Cardiac muscle cell (in vitro differentiated cells and primary cell): ENCODE measurements at regions not wholly inside any gene's neighbourhood (a gene's known extent, or its start where the extent isn't known, plus 50 kb on each side); places are given as distances from the start of the nearest gene placed in this dataset.

Experiments used
- DNase-seq, 2 donors: peaks; one replicate each; pipeline versions ENCODE4 v3.0.0 to v3.0.0-alpha.2; 2010 to 2017; ENCODE audit warnings: low read depth in 1 of 2, low spot score in 1 of 2
- H3K27ac ChIP-seq: fragments of 200-600 bp; sonication (generic); 2 replicates; pipeline ENCODE4 v1.5.1; 2016
- H3K27me3 ChIP-seq: fragments of 200-600 bp; sonication (generic); 2 replicates; pipeline ENCODE4 v1.6.0; 2016; ENCODE audit warnings: control low read depth
- H3K36me3 ChIP-seq: fragments of 200-600 bp; sonication (generic); 2 replicates; pipeline ENCODE4 v1.5.1; 2016; ENCODE audit warnings: control low read depth
- H3K4me1 ChIP-seq: fragments of 200-600 bp; sonication (generic); 2 replicates; pipeline ENCODE4 v1.8.1; 2017; ENCODE audit warnings: low read depth, mild to moderate bottlenecking, mixed run types
- H3K4me3 ChIP-seq: fragments of 200-600 bp; sonication (generic); 2 replicates; pipeline ENCODE4 v1.5.1; 2016; ENCODE audit warnings: mild to moderate bottlenecking
- H3K9me3 ChIP-seq: fragments of 200-600 bp; sonication (generic); 2 replicates; pipeline ENCODE4 v1.5.1; 2017; ENCODE audit warnings: low read depth, mild to moderate bottlenecking, control low read depth
- TF ChIP-seq, protein P1 (sequence below): IDR thresholded peaks from 2 replicates; pipeline ENCODE4 v1.5.1; 2012; ENCODE audit warnings: low read depth, mild to moderate bottlenecking, low read length

DNA sequence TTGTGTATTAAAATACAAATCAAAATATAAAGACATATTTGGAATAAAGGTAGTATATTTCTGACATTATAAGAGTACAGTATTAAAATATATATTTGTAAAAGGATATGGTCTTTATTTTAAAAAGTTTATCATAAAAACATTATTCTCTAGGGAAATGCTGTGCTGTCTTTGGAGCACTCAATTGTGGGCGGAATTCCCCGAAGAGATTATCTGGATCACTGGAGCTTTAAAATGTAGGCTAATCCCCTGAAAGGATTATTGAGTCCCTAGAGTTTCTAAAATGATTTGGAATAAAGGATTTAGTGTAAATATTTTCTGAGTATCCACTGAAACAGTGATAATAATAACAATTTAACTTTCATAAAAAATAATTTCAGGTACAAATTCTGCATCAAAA, 1239.4 kb downstream of the TECRL start:
- no peak overlapping the region for H3K27ac ChIP-seq
- TF ChIP-seq, protein P1, sequence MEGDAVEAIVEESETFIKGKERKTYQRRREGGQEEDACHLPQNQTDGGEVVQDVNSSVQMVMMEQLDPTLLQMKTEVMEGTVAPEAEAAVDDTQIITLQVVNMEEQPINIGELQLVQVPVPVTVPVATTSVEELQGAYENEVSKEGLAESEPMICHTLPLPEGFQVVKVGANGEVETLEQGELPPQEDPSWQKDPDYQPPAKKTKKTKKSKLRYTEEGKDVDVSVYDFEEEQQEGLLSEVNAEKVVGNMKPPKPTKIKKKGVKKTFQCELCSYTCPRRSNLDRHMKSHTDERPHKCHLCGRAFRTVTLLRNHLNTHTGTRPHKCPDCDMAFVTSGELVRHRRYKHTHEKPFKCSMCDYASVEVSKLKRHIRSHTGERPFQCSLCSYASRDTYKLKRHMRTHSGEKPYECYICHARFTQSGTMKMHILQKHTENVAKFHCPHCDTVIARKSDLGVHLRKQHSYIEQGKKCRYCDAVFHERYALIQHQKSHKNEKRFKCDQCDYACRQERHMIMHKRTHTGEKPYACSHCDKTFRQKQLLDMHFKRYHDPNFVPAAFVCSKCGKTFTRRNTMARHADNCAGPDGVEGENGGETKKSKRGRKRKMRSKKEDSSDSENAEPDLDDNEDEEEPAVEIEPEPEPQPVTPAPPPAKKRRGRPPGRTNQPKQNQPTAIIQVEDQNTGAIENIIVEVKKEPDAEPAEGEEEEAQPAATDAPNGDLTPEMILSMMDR: no peak
- no peaks in the 10 kb centered on the region for H3K36me3 ChIP-seq
- DNase-seq: no peak
- H3K4me3 ChIP-seq: no peak overlapping the region
- no peaks in the 10 kb centered on the region for H3K9me3 ChIP-seq
- H3K27me3 ChIP-seq: no peaks in the 10 kb centered on the region
- H3K4me1 ChIP-seq: no peaks in the 10 kb centered on the region

DNA sequence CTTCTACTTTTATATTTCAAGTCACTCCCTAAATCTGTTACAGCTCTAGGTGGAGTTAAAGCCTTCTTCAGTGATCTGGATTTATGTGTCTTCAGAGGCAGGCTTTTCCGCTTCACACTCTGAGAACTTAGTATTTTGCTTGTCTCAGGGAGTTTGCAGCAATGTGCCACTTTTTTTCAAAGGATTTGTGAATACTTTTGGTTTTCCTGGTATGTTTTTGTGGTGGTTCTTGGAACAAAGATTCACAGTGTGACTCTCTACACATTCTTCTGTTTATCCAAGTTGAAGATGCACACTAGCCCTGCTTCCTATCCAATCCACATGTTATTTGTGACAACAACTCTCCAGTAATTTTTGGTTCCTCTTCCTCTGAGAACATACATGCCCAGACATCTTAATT, 1253.7 kb downstream of the TECRL start:
- no peak for DNase-seq

DNA sequence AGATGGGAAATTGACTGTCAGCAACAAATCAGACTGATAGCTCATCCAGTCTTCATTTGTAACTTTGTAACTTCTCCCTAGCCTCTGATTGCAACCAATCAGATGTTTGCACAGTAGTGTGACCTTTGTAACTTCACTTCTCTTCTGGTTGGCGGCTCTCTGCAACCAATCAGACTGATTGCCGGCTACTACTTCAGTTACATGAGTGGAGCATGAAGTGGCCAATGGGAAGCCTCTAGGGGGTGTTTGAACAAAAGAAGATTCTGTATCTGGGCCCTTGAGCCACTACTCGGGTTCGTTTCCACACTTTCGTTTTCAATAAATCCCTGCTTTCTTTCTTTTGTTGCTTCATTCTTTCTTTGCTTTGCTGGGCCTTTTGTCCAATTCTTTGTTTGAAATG, 1285.8 kb downstream of the TECRL start:
- DNase-seq: no peak
- H3K27me3 ChIP-seq: no peaks in the 10 kb centered on the region
- H3K9me3 ChIP-seq: no peaks in the 10 kb centered on the region
- TF ChIP-seq, protein P1: no peak
- no peaks in the 10 kb centered on the region for H3K4me1 ChIP-seq
- no peak overlapping the region for H3K4me3 ChIP-seq
- H3K27ac ChIP-seq: no peak overlapping the region
- no peaks in the 10 kb centered on the region for H3K36me3 ChIP-seq

More for the DNA sequence above, 1253.7 kb downstream of the TECRL start:
- TF ChIP-seq, protein P1: no peak
- Histone ChIP-seq H3K4me3 (no peak overlapping the region), H3K27ac (no peak overlapping the region), H3K36me3 (no peaks in the 10 kb centered on the region), H3K4me1 (no peaks in the 10 kb centered on the region), H3K9me3 (no peaks in the 10 kb centered on the region), H3K27me3 (no peaks in the 10 kb centered on the region)

DNA sequence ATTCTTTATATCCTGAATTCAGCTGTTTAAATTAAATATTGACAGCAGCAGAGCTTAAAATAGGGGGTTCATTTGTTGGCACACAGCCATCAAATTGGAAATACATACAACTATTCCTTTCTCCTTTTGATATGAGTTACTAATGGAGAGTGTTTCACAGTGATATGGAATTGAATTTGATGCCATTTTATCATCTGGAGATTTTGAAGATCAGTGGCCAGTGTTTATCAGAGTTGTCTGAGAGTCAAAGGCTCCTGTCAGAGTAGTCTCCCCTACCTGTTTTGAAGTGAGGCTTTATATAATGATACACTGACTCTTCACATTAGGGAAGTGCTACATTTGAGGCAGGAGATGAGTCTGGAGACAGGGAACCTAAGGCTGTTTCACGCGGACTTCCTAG, 1286.3 kb downstream of the TECRL start:
- Histone ChIP-seq H3K27ac (no peak overlapping the region), H3K4me1 (no peaks in the 10 kb centered on the region), H3K4me3 (no peak overlapping the region), H3K9me3 (no peaks in the 10 kb centered on the region), H3K27me3 (no peaks in the 10 kb centered on the region), H3K36me3 (no peaks in the 10 kb centered on the region)
- DNase-seq: no peak
- TF ChIP-seq, protein P1: no peak

DNA sequence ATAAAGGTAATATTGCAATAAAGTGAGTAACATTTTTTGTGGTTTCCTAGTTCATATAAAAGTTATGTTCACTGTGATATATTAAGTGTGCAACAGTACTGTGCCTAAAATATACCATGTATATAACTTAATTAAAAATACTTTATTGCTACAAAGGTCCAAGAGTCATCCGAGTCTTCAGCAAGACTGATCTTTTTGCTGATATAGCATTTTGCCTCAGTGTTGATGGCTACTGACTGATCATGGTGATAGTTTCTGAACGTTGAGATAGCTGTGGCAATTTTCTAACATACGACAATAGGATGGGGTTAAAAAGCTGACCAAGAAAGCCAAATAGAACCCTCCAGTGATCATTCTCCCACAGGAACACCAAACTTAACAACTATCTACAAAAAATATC, 1302.7 kb downstream of the TECRL start:
- no peaks in the 10 kb centered on the region for H3K36me3 ChIP-seq
- H3K27me3 ChIP-seq: no peaks in the 10 kb centered on the region
- H3K9me3 ChIP-seq: no peaks in the 10 kb centered on the region
- H3K4me3 ChIP-seq: no peak overlapping the region
- TF ChIP-seq, protein P1: no peak
- no peak for DNase-seq
- no peak overlapping the region for H3K27ac ChIP-seq
- no peaks in the 10 kb centered on the region for H3K4me1 ChIP-seq

DNA sequence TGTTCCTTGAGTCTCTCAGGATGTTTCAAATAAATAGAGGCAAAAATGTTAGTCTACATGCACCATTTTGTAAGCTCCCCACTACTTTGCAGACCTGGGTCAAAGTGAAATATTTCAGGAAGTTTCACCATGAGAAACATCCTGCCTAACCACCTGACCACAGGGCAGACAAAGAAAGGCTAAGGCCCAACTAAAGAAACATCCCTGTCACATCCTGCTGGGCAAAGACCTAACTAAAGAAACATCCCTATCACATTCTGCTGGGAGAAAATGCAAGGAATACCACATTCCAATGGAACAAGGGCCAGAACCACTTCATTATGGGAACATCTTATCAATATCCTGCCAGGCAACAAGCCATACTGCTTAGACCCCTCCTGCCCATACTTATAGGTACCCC, 1303.4 kb downstream of the TECRL start:
- Histone ChIP-seq H3K36me3 (no peaks in the 10 kb centered on the region), H3K27me3 (no peaks in the 10 kb centered on the region), H3K4me1 (no peaks in the 10 kb centered on the region), H3K27ac (no peak overlapping the region), H3K4me3 (no peak overlapping the region), H3K9me3 (no peaks in the 10 kb centered on the region)
- TF ChIP-seq, protein P1: no peak
- DNase-seq: no peak
